Calu3 (cell line): ENCODE measurements at regions not wholly inside any gene's neighbourhood (a gene's known extent, or its start where the extent isn't known, plus 50 kb on each side); places are given as distances from the start of the nearest gene placed in this dataset.

ENCODE experiments used
- BruUV-seq: library from RNA; stranded (reverse); fragments of 400-500 nt; replicated peaks from 2 replicates; lab custom pipeline; 2021; lab: Mats Ljungman, UMichigan
- CTCF ChIA-PET: fragments of 300-600 bp; sonication (Branson Sonifier 250); formaldehyde crosslinking; loops from one replicate; lab custom pipeline; 2022; ENCODE audit warnings: antibody characterized with exemption; lab: Charles Lee
- DNase-seq: peaks from one replicate; pipeline ENCODE4 v3.0.0; 2022
- H3K27ac Mint-ChIP-seq: one replicate; pipeline ENCODE4 v1.8.0; 2022; ENCODE audit warnings: mixed read lengths; ENCODE audit not compliant: unreplicated experiment
- H3K27me3 Mint-ChIP-seq: one replicate; pipeline ENCODE4 v1.8.0; 2022; ENCODE audit warnings: mixed read lengths; ENCODE audit not compliant: unreplicated experiment
- H3K36me3 Mint-ChIP-seq: one replicate; pipeline ENCODE4 v1.8.0; 2022; ENCODE audit warnings: mild to moderate bottlenecking, moderate library complexity, mixed read lengths; ENCODE audit not compliant: insufficient read depth, unreplicated experiment
- H3K4me1 Mint-ChIP-seq: one replicate; pipeline ENCODE4 v1.8.0; 2022; ENCODE audit warnings: mild to moderate bottlenecking, low read depth, mixed read lengths; ENCODE audit not compliant: unreplicated experiment
- H3K4me3 Mint-ChIP-seq: one replicate; pipeline ENCODE4 v1.8.0; 2022; ENCODE audit warnings: mild to moderate bottlenecking, low read depth, moderate library complexity, mixed read lengths; ENCODE audit not compliant: unreplicated experiment
- H3K9me3 Mint-ChIP-seq: one replicate; pipeline ENCODE4 v1.8.0; 2022; ENCODE audit warnings: low read depth, mixed read lengths; ENCODE audit not compliant: unreplicated experiment
- CTCF ChIP-seq: fragments of 200-600 bp; IDR thresholded peaks from one replicate; pipeline ENCODE4 v1.8.0; 2022; ENCODE audit warnings: antibody characterized with exemption; ENCODE audit not compliant: unreplicated experiment
- intact Hi-C: fragments of 100-400 bp; cut with micrococcal nuclease; formaldehyde crosslinking; loops from one replicate; pipeline ENCODE4 v1.10.0; 2022; ENCODE audit not compliant: unreplicated experiment

GRCh38 chr6:56848105-56848504 lies 106.8 kb upstream of the BEND6 start:
- BruUV-seq: no TSS peak

GRCh38 chr6:56845032-56845431 lies 109.9 kb upstream of the BEND6 start:
- CTCF ChIA-PET: no interaction called here
- intact Hi-C loops: no loop called here
- no peak overlapping the region for H3K27ac Mint-ChIP-seq

More at GRCh38 chr6:56848105-56848504, 106.8 kb upstream of the BEND6 start:
- H3K4me1 Mint-ChIP-seq: peaks cover 50% of the 10 kb centered on the region
- TF ChIP-seq CTCF: no peak
- no peaks in the 10 kb centered on the region for H3K27me3 Mint-ChIP-seq
- no peak for DNase-seq
- CTCF ChIA-PET: no interaction called here
- peaks cover 35% of the 10 kb centered on the region for H3K36me3 Mint-ChIP-seq
- H3K27ac Mint-ChIP-seq: no peak overlapping the region
- intact Hi-C loops: no loop called here
- H3K9me3 Mint-ChIP-seq: no peaks in the 10 kb centered on the region
- H3K4me3 Mint-ChIP-seq: no peak overlapping the region

GRCh38 chr6:56843476-56844349 lies 111.2 kb upstream of the BEND6 start:
- H3K9me3 Mint-ChIP-seq: no peaks in the 10 kb centered on the region
- peak; percentile 71 for TF ChIP-seq CTCF
- H3K27ac Mint-ChIP-seq: peak overlapping the region; percentile 67
- peaks cover 31% of the 10 kb centered on the region for H3K4me1 Mint-ChIP-seq
- H3K4me3 Mint-ChIP-seq: peak overlapping the region; percentile 90
- peak; percentile 89 for DNase-seq
- CTCF ChIA-PET: interaction anchor here (0.6 to 1.5 kb wide), 6 partner anchors 18 to 135 kb away, joined by 3 to 10 read pairs (median 4); no protein-coding TSS in a partner anchor
- BruUV-seq: TSS peak; percentile 5
- H3K36me3 Mint-ChIP-seq: peaks cover 26% of the 10 kb centered on the region
- intact Hi-C loops: loop anchor here (1.0 to 5.0 kb wide), 3 partner anchors 41 to 206 kb away; no protein-coding TSS in a partner anchor
- no peaks in the 10 kb centered on the region for H3K27me3 Mint-ChIP-seq

More at GRCh38 chr6:56845032-56845431, 109.9 kb upstream of the BEND6 start:
- H3K27me3 Mint-ChIP-seq: no peaks in the 10 kb centered on the region
- no TSS peak for BruUV-seq
- peaks cover 34% of the 10 kb centered on the region for H3K36me3 Mint-ChIP-seq
- peaks cover 39% of the 10 kb centered on the region for H3K4me1 Mint-ChIP-seq
- TF ChIP-seq CTCF: no peak
- H3K4me3 Mint-ChIP-seq: no peak overlapping the region
- H3K9me3 Mint-ChIP-seq: no peaks in the 10 kb centered on the region
- no peak for DNase-seq

GRCh38 chr6:56842686-56843475 lies 112.0 kb upstream of the BEND6 start:
- peak; percentile 40 for DNase-seq
- no peak for TF ChIP-seq CTCF
- CTCF ChIA-PET: interaction anchor here (0.6 to 1.5 kb wide), 3 partner anchors 76 to 134 kb away, joined by 3 to 6 read pairs (median 4); no protein-coding TSS in a partner anchor
- H3K4me1 Mint-ChIP-seq: peaks cover 34% of the 10 kb centered on the region
- peaks cover 26% of the 10 kb centered on the region for H3K36me3 Mint-ChIP-seq
- no TSS peak for BruUV-seq
- H3K27me3 Mint-ChIP-seq: no peaks in the 10 kb centered on the region
- H3K9me3 Mint-ChIP-seq: no peaks in the 10 kb centered on the region
- intact Hi-C loops: loop anchor here (5.0 kb wide), 2 partner anchors 41 to 131 kb away; no protein-coding TSS in a partner anchor
- H3K4me3 Mint-ChIP-seq: peak overlapping the region; percentile 90
- H3K27ac Mint-ChIP-seq: peak overlapping the region; percentile 67
